Thyroid gland (tissue), 4 donors: ENCODE measurements at regions not wholly inside any gene's neighbourhood (a gene's known extent, or its start where the extent isn't known, plus 50 kb on each side); places are given as distances from the start of the nearest gene placed in this dataset.

Source experiments
- POLR2A ChIP-seq, 2 donors: fragments of 450-650 bp; IDR thresholded peaks; one replicate each; pipeline ENCODE4 v1.6.1; 2017; ENCODE audit warnings: antibody characterized with exemption in 2 of 2, mild to moderate bottlenecking in 2 of 2, moderate library complexity in 1 of 2
- TF ChIP-seq, protein P1 (sequence below), 6 experiments: fragments of 200-600 bp in 3 of 6; fragments of 450-650 bp in 3 of 6; sonication (generic) in 3 of 6; IDR thresholded peaks; one replicate each; pipeline ENCODE4 v1.5.1; 2016 to 2019; ENCODE audit warnings: antibody characterized with exemption in 6 of 6, mild to moderate bottlenecking in 2 of 6, inconsistent platforms in 1 of 6, moderate library complexity in 1 of 6

DNA sequence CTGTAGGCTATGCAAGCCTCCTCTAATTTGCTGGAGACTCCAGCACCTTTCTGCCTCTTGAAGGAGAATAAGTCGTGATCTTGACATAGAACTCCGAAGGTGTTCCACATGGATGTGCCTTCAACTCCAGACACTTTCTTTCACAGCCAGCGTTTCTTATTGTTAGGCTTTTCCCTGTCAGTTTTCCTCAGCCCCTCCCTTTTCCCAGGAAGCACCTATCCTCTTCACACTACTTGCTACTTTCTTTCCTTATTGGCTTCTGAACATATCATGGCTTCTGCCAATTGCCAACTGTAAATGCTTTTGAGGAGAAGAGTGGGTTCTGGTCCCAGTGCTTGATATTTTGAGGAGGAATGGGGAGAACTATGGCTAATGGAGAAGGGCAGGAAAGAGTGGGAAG lies 216.3 kb upstream of the PGR start:
- TF ChIP-seq, protein P1, sequence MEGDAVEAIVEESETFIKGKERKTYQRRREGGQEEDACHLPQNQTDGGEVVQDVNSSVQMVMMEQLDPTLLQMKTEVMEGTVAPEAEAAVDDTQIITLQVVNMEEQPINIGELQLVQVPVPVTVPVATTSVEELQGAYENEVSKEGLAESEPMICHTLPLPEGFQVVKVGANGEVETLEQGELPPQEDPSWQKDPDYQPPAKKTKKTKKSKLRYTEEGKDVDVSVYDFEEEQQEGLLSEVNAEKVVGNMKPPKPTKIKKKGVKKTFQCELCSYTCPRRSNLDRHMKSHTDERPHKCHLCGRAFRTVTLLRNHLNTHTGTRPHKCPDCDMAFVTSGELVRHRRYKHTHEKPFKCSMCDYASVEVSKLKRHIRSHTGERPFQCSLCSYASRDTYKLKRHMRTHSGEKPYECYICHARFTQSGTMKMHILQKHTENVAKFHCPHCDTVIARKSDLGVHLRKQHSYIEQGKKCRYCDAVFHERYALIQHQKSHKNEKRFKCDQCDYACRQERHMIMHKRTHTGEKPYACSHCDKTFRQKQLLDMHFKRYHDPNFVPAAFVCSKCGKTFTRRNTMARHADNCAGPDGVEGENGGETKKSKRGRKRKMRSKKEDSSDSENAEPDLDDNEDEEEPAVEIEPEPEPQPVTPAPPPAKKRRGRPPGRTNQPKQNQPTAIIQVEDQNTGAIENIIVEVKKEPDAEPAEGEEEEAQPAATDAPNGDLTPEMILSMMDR (IDR thresholded peaks at IDR 0.05): no peak
- TF ChIP-seq POLR2A (IDR thresholded peaks at IDR 0.05): no peak
